NCI-H82 treated with DMSO at 0.1 percent for 48 hours (cell line): ENCODE measurements at regions not wholly inside any gene's neighbourhood (a gene's known extent, or its start where the extent isn't known, plus 50 kb on each side); places are given as distances from the start of the nearest gene placed in this dataset.
"Not testable (repeated sequence)": the region's sequence is repeated elsewhere in the genome, so short reads cannot be mapped to it uniquely, and the experiment has no call there.

ENCODE experiments used
- DNase-seq: peaks from one replicate; lab custom pipeline; 2025; ENCODE audit not compliant: unreplicated experiment; lab: John Stamatoyannopoulos, UW

DNA sequence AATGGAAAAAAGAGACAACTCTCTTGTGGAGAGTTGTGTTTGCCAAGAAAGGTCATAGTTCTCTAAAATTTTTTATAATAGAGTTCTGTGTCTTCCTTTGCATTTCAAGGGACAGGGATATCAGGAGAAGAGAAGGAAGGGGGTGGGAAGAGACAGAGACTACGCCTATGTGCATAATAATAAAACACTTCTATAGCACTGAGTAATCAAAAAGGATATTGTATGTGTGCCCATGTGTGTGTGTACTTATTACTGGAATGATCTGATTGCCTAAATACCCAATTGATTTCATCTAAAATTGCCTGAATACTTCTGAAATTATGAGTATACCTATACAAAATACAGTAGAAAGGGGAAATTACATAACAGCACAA lies 803.7 kb upstream of the ACVR2A start:
- DNase-seq, result no peak

DNA sequence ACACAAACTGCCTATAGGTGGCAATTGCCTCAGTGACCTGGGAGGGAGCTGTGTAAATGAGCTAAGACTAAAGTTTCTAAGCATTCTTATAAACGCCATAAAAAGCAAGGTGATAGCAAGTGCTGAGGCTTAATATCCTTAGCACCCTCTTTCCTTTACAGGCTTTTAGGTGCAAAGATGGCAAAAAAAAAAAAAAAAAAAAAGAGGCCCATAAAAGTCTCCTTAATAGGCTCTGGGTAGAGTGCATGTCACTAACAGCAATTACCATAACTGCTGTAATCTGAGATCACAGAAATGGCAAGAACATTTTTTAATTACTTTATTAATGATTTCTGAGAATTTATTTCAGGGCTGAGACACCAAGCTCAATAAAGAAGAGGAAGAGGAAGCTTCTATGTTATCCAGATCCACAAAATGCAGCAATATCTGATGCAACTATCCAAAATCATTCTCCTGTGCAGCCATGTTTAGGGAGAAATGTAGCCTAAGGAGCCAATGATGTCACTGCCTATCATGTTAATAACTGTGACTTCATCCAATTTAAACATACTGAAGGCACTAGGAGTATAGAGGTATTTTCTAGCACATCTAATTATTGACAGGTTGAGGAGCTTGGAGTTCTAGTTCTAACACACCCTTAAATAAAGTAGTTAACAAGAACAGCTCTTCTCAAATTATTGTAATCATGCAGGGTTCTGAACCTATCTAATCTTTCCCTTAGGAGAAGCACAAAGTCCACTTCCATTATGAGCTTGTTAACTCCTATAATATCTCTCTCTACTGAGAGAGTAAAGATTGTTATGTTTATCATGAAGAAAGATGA lies 804.3 kb upstream of the ACVR2A start:
- DNase-seq, result no peak

DNA sequence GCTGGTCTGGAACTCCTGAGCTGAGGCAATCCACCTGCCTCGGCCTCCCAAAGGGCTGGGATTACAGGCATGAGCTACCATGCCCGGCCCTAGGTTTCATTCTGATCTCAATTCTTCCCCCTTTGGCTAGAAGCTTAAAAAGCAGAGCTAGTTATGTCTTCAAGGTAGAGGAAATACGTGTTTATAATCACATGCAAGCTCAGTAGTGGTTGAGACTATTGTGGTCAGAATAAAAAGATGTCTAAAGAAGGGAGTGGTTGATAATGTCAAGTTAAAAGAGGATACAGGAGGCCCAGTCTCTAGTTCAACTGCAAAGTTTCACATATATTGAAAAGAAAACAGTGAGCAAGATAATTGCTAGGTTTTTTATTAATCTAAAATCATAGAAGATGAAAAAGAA lies 807.8 kb upstream of the ACVR2A start:
- DNase-seq, result no peak

DNA sequence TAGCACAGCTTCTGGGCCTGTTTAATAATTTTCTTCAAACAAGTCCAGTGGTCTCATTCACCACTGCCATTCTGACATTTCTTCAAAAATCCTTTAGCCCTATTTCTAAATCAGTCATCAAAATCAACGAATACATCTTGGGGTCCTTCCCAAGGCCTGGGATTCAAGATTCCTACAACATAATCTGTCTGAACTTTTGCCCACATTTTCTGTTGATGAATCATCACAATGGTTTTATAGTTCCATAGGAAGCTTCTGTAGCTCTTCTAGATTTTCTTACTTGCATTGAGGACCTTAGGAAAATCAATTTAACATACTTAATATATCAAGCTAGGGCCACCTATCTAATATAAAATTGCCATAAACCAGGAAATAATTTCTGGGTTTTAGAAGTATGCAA lies 811.8 kb upstream of the ACVR2A start:
- no peak for DNase-seq

DNA sequence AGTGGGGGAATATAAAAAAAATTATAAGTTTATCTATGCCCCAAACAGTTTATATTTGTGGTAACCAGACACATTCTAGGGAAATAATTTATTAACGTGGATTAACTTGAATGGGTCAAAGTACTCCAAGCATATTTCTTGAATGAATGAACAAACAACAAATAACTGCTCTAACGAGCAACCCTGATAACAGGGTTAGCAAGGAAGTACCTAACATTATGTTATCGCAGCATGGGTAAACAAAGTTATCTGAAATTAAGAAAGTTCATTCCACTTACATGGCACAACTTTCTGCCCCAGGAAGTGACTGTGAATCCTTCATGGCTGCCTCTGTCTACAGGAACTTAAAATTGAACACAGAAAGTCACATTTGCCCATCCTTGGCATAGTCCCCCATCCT lies 812.9 kb upstream of the ACVR2A start:
- no peak for DNase-seq

DNA sequence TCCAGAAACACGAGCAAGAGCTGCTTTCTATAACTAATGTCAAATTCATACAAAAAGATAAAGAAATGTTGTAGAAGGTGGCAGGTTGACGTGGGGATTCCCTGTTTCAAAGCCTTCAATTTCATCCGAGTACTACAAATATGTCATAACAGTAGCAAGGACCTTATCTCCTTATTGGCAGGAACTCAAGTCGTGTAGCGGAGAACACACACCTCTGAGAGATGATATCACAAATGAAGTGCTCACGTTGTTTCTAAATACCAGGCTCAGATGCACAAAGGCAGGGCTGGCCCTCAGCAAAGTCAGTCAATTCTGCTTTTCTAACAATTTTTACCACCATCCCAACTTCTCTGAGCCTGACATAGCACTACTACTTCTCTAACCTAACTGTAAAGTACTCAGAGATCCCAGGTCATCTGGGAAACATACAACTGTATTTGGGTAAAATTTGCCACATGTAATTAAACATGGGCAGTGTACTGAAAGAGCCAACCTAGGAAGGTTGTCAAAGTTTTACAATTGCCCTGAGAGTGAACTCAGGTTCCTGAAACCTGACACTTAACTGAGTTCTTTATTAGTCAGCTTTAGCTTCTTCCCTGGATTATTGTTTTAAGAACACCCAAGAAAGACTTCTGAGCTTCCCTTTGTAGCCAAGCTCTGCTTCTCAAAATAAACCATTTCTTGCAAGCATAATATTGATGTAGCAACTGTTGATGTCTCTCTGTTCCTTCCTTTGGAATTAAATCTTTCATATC lies 813.7 kb upstream of the ACVR2A start:
- no peak for DNase-seq

DNA sequence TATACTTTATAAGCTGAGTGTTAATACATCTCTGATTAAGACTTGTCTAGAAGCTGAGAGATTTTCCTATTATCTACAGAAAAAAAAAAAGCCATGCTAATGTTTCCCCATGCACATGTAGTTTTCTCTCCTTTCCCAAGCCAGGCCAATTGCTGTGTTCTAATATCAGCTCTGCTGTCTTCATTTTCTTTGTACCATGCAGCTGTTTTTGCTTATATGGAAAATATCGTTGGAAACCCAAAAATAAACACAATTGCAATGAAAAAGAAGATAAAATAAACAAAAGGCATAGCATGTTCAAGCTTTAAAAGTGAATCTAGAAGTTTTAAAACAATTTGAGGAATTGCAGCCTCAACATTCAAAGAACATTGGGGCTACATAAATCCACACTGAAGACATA lies 817.4 kb upstream of the ACVR2A start:
- DNase-seq, result no peak

DNA sequence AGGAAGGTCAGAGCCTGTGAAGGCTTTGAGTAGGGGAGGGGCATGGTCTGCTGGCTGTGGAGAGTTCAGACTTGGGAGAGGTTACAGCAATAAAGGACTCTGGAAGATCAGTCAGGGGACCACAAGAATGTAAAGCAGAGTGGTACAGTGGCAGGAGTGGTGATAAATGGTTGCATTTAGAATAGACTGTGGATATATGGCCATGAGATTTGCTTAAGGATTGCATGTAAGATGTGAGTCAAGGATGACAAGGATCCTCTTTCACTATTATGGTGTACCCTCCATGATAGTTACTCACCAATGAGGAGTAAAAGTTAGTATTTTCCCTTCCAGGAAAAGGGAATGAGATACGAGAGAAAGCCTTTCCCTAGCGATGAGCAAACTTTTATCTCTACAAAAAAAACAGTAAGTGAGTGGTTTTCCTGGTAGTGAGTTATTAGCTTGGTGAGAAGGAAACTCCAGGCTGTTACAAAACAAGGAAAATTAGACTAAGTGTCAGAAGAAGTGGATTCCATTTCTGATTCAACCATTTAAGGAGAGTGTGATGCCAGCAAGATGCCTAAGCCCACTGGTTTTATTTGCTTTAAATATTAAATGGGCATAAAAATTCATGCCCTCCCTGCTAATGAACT lies 818.0 kb upstream of the ACVR2A start:
- no peak for DNase-seq

DNA sequence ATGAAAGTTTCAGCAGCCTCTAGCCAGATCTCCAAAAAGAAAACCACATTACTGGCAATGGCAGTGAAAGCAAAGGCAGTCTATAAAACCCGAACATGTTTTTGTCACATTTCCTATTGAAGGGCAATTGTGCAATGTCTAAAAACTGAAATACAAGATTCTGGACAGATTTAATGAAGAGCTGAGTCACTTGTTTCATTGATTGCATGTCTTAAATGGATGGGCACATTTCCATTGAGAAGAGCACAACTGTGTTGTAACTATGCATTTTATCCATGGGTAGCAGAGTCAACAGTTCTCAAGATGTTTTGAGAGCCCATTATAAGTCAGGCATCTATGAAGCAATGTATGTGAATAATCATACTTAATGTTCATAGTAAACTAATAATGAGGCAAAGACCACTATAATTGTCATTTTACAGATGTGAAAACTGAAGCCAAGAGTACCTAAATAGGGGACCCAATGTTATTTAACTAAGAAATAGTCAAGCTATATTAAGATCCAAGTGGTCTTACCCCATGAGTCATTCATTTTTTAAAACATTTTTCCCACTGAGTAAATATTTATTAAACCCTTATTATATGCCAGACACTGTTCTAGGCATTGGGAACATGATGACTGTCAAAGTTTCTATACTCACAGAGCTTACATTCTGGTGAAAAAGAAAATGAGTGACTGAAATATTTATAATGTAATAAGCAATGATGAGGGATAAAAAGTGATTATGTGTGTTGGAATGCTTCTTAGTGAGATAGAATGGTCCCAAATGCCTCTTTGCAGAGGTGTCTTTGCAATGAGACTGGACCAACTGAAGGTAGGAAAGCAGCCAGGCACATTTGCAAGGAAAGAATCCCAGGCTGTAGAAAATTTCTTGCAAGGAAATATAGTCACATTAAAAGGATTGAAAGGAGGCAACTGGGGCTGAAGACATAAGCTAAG lies 818.9 kb upstream of the ACVR2A start:
- no peak for DNase-seq

DNA sequence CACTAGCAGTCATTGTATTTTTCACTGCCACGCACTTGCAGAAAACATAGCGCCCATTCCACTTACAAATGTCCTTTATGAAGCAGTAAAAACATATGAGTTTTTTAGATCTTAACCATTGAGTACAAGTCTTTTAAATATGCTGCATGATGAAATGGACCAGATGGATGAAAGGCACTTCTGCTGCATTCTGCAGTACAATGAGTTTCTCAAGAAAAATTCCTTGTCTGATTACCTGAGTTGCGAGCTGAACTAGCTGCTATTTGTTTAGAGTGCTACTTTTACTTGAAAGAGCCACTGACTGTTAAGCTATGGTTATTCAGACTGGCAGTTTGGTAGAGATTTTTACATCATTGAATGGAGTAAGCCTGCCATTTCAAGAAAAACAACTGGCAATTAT lies 825.5 kb upstream of the ACVR2A start:
- no peak for DNase-seq

DNA sequence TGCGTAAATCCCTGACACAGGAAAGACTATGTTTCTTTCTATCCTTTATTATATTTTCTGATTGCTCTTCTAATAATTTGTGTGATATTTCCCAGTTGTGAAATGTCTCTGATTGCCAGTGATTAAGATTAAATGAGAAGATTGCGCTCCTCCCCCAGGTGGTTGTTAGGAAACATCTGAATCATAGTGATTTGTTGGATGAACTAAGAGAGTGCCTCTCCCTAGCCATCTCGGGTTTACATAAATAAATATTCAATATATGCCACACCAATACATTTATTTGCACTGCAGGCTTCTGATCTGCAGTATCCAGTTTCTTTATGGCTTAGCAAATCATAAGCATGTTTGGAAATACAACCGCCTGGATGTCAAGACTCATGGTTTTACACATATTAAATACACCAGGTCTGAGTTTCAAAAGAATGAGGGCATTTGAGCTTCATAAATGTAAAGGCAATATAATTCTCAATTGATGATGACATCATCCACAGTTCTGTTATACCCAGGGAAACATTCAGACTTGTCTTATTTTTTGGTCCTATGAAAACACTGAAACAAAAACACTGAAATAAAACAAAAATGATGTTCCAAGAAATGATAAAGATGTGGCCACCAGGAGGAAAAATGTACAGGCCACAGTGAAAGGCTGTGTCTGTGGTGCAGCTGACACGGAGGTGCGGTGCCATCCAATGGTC lies 826.7 kb upstream of the ACVR2A start:
- DNase-seq, result no peak

DNA sequence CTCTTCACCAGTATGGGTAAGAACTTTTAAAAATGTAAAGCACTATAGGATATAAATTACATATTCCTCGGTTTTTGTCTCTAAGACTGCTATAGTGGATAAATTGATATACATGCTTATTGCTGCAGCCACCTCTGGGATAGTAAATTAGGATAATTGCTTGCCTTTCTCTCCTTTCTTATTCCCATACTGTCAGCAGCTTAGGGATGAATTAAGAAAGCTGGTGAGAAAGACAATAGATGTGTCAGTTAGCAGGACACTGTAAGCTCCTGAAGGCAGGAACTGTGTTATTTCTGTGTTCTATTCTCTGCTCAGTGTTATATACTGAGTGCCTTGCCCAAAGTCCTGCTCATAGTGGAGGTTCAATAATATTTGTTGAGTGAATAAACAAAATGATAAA lies 828.6 kb upstream of the ACVR2A start:
- no peak for DNase-seq

DNA sequence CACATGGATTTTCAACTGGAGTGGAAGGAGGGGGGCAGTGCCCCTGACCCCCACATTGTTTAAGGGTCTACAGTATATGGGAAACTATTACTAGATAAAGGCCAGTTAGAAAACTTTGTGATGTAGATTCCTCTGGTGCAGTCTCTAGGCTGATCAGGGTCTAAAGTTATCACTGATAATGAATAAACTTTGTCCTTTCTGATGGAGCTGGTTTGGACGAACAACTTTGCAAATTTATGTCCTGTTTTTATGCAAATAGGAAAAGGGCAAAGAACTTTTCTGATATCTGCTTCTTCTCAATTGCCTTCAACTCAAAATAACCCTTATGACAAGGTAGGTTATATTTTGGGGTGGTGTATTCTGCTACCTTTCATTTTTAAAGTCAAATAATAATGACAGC lies 829.2 kb upstream of the ACVR2A start:
- DNase-seq, result no peak

DNA sequence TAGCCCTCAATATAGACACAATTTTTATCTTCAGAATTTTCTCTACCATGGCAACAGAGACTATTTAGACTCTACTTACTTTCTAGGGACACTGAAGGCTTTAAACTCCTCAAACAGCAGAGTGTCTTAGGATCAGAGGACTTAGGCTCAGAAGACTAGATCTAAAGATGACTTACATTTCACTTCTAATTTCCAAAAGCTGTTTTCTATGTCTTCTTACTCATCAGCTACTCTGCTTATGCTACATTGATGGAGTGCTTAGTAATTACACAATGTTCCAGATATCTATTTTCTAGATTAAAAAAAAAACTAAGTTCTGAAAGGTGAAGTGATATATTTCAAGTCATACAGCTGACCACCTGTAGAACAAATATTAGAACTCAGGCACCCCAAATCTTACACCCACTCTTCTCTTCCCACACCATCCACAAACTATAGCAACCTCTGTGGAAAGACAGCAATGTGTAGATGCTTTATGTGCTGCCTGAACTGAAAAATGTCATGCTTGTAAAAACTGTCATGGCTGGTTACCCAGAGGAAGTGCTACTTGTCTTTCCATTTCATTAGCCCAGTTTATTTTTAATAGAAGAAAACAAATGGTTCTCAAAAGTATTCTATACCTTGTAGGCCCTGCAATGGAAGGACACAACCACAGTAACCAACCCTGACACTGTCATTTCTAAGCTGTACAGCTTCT lies 831.0 kb upstream of the ACVR2A start:
- no peak for DNase-seq

DNA sequence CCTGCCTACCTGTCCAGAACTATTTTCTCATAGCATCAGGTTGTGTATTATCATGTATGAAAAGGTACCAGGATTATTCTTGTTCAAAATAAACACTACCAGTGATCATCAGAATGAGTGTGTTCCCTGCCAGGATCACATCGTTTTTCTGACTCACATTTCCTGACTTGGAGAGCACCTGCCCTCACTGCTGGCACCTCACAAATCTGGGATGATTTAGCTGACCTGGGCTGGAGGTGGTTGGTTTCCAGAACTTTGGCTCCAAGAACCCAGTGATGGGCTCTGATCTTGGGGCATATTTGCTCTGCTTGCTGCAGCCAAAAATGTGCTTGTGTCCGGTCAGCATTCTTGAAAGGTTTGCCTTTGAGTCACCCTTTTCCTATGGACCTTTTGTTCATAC lies 836.3 kb upstream of the ACVR2A start:
- no peak for DNase-seq

DNA sequence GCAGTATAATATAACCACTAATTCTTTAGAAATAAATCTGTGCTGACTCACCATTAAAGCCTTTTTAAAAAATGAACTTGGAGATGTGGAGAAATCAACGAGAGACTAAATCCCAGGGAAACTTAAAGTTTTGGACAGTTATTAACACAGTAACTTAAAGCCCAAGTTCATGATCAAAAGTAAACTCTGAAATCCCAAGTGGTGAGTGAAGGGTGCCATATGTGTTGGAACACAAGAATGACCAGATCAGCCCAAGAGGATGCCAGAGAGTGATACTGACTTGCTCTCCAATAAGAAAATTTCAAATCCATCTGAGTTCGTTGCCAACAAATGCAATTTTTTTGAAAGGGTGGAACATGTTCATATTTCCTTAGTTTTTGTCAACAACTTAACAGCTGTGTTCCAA lies 838.1 kb upstream of the ACVR2A start:
- DNase-seq, result no peak

DNA sequence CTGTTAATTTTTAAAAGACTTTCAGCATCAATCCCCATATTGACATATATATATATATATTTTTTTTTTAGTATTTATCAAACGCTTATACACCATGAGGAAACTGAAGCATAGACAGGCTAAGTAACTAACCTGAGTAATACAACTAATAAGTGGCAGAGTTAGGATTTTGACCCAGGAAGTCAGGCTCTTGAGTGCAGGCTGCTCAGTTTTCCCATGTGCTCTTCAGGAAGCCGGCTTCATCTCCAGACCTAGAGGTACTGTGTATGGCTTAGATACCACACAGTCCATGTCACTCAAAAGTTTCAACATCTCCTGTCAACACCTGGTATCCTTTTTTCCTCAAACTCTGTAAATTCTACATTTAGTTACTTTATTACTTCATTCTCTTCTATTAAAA lies 841.7 kb upstream of the ACVR2A start:
- no peak for DNase-seq

DNA sequence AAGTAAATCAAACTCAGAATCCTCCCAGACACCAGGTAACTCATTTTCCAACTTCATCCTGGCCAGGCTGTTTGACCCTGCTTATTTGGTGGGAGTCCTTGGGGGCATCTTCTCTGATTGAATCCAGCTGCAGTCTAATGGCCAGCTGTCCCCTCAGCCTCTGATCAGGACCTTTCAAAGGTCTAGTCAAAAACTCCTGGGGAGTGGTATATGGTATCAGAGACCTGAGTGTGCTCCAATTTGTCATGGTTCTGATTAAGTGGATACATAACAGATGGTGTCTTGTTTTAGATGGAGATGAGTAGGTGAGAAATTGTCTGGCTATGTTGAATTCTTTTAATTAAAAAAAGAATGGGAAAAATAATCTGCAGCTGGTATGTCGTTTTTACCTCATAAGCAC lies 842.6 kb upstream of the ACVR2A start:
- DNase-seq, result no peak

DNA sequence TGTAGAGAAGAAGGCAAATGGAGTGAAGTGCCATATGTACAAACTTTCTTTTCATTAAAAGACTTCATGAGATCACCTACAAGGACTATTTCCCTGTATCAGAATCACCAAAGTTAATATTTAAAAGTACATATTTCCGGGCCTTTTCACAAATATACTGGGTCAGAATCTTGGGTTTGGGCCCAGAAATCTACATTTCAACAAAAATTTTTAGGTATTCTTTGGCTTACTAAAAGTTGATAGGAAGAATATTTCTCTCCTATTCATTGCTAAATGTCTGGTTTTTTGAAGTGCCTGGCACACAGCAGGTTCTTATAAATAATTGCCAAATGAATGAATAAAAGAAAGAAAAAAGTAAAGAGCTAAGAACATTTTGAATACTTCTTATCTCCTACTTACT lies 843.8 kb upstream of the ACVR2A start:
- DNase-seq, result no peak

DNA sequence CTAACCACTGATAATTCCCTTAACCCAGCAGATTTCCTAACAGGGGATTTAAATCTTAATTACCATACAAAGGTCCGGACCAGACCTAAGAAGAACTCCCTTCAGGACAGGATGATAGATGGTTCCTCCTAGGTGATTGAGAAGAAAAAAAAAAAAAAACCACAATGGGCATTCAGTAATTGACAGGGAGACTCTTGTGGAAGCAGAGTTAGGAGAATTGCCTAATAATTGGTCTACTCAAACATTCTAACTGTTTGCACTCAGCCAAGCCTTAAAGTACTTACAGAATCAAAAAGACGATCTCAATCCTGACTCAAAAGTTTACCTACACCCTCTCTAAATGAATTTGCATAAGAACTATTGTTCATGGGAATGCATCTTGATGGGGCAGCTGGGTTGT lies 844.7 kb upstream of the ACVR2A start:
- not testable (repeated sequence) for DNase-seq
